Loucy (cell line): ENCODE measurements at regions not wholly inside any gene's neighbourhood (a gene's known extent, or its start where the extent isn't known, plus 50 kb on each side); places are given as distances from the start of the nearest gene placed in this dataset.

Source experiments
- H2AFZ ChIP-seq: fragments of 200-600 bp; sonication (generic); 2 replicates; pipeline ENCODE4 v1.6.0; 2016; ENCODE audit warnings: antibody characterized with exemption, mild to moderate bottlenecking, low read length, moderate library complexity
- H3F3A ChIP-seq: fragments of 200-600 bp; 2 replicates; pipeline ENCODE4 v1.6.0; 2016; ENCODE audit warnings: antibody characterized with exemption, low read depth, mild to moderate bottlenecking
- H3K27me3 ChIP-seq: fragments of 200-600 bp; sonication (generic); 2 replicates; pipeline ENCODE4 v1.6.1; 2014; ENCODE audit warnings: low read length, mild to moderate bottlenecking; ENCODE audit not compliant: insufficient read depth, poor library complexity, severe bottlenecking
- H3K36me3 ChIP-seq: fragments of 200-600 bp; sonication (generic); 2 replicates; pipeline ENCODE4 v1.6.1; 2016; ENCODE audit warnings: low read length; ENCODE audit not compliant: insufficient read depth
- H3K4me1 ChIP-seq: fragments of 200-600 bp; sonication (generic); 2 replicates; pipeline ENCODE4 v1.5.1; 2014; ENCODE audit warnings: low read length, mild to moderate bottlenecking; ENCODE audit not compliant: insufficient read depth, poor library complexity, severe bottlenecking
- H3K4me2 ChIP-seq: fragments of 200-600 bp; sonication (generic); 2 replicates; pipeline ENCODE4 v1.6.0; 2014; ENCODE audit warnings: antibody characterized with exemption, low read length, low read depth, mild to moderate bottlenecking; ENCODE audit not compliant: poor library complexity, severe bottlenecking
- H3K4me3 ChIP-seq: fragments of 200-600 bp; sonication (generic); 2 replicates; pipeline ENCODE4 v1.5.1; 2014; ENCODE audit warnings: low read length, mild to moderate bottlenecking, mixed read lengths; ENCODE audit not compliant: poor library complexity, severe bottlenecking
- H3K79me2 ChIP-seq: fragments of 200-600 bp; sonication (generic); 2 replicates; pipeline ENCODE4 v1.6.1; 2014; ENCODE audit warnings: low read length; ENCODE audit not compliant: insufficient read depth
- H3K9ac ChIP-seq: fragments of 200-600 bp; sonication (generic); 2 replicates; pipeline ENCODE4 v1.6.0; 2014; ENCODE audit warnings: mild to moderate bottlenecking, low read depth, low read length, moderate library complexity; ENCODE audit not compliant: poor library complexity, severe bottlenecking
- H3K9me2 ChIP-seq: fragments of 200-600 bp; sonication (generic); replicated peaks from 2 replicates; pipeline ENCODE4 v1.6.1; 2016; ENCODE audit warnings: low read depth, low read length, mixed read lengths
- H3K9me3 ChIP-seq: fragments of 200-600 bp; sonication (generic); 2 replicates; pipeline ENCODE4 v1.6.1; 2014; ENCODE audit warnings: mild to moderate bottlenecking, antibody characterized with exemption, low read length, low read depth; ENCODE audit not compliant: insufficient read depth
- H4K20me1 ChIP-seq: fragments of 200-600 bp; sonication (generic); 2 replicates; pipeline ENCODE4 v1.6.0; 2014; ENCODE audit warnings: antibody characterized with exemption, low read length, mild to moderate bottlenecking; ENCODE audit not compliant: insufficient read depth, poor library complexity, severe bottlenecking
- CTCF ChIP-seq: fragments of 200-600 bp; sonication (generic); conservative IDR thresholded peaks from 2 replicates; pipeline ENCODE4 v1.5.1; 2014; ENCODE audit warnings: mild to moderate bottlenecking, antibody characterized with exemption, low read length
- EZH2phosphoT487 ChIP-seq: fragments of 200-600 bp; IDR thresholded peaks from 2 replicates; pipeline ENCODE4 v1.6.1; 2018; ENCODE audit warnings: antibody characterized with exemption, mild to moderate bottlenecking, moderate library complexity, borderline replicate concordance

- no peak overlapping the region for H3K4me3 ChIP-seq
- H3K79me2 ChIP-seq: no peaks in the 10 kb centered on the region
- H2AFZ ChIP-seq: no peak overlapping the region
- H3K9me2 ChIP-seq: no peaks in the 10 kb centered on the region
- no peaks in the 10 kb centered on the region for H3K9me3 ChIP-seq
- no peak overlapping the region for H3K9ac ChIP-seq
- no peaks in the 10 kb centered on the region for H4K20me1 ChIP-seq
- H3K4me2 ChIP-seq: no peak overlapping the region
- no peaks in the 10 kb centered on the region for H3K4me1 ChIP-seq
- no peaks in the 10 kb centered on the region for H3F3A ChIP-seq
- H3K27me3 ChIP-seq: no peaks in the 10 kb centered on the region
- TF ChIP-seq CTCF: no peak
- no peak for TF ChIP-seq EZH2phosphoT487
- no peaks in the 10 kb centered on the region for H3K36me3 ChIP-seq
Measured at GRCh38 chr16:87222335-87222734, 94.9 kb downstream of the C16orf95 start.

DNA sequence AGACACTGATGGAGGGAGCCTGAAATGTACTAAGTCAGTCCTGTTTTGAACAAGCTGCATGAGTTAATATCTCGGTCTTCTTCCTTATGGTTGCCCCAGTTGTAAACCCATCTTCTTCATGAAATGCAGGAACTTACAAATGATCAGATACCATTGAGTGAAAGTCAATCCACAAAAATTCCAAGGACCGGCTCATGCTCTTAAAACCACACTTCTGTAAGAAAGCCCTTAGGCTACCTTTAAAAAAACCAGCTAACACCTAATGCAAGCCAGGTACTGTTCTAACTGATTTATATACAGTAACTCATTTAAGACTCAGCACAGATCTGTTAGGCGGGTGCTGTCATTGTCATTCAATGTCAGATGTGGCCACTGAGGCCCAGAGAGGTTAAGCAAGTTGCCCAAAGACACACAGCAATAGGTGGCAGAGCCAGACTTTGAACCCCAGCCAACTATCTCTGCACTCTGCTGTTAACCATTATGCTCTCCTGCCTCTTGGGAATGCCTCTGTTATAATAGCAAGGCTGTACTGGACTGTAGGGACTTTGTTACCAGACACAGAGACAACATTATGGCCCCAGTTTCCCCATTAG is 93.4 kb downstream of the C16orf95 start:
- Histone ChIP-seq H3K9me2 (no peaks in the 10 kb centered on the region), H2AFZ (no peak overlapping the region), H3K9me3 (no peaks in the 10 kb centered on the region), H3K4me2 (no peak overlapping the region), H3K4me1 (no peaks in the 10 kb centered on the region), H3K27me3 (no peaks in the 10 kb centered on the region), H3K36me3 (no peaks in the 10 kb centered on the region), H4K20me1 (no peaks in the 10 kb centered on the region), H3F3A (no peaks in the 10 kb centered on the region), H3K79me2 (no peaks in the 10 kb centered on the region), H3K4me3 (no peak overlapping the region), H3K9ac (no peak overlapping the region)
- TF ChIP-seq EZH2phosphoT487 (no peak), CTCF (no peak)

- Histone ChIP-seq H3K4me3 (no peak overlapping the region), H3K79me2 (no peaks in the 10 kb centered on the region), H3F3A (no peaks in the 10 kb centered on the region), H3K9ac (no peak overlapping the region), H3K9me2 (no peaks in the 10 kb centered on the region), H4K20me1 (no peaks in the 10 kb centered on the region), H3K27me3 (no peaks in the 10 kb centered on the region), H3K4me1 (no peaks in the 10 kb centered on the region), H3K4me2 (no peak overlapping the region), H3K36me3 (no peaks in the 10 kb centered on the region), H3K9me3 (no peaks in the 10 kb centered on the region; the same call in 1 of the 2 replicates), H2AFZ (no peak overlapping the region)
- no peak for TF ChIP-seq EZH2phosphoT487
- no peak for TF ChIP-seq CTCF
Measured at GRCh38 chr16:87226926-87227295, 90.3 kb downstream of the C16orf95 start.
